GM12874 (cell line): ENCODE measurements at regions not wholly inside any gene's neighbourhood (a gene's known extent, or its start where the extent isn't known, plus 50 kb on each side); places are given as distances from the start of the nearest gene placed in this dataset.

ENCODE experiments used
- CTCF ChIP-seq: IDR thresholded peaks from 2 replicates; pipeline ENCODE4 v1.5.1; 2011; ENCODE audit warnings: low read depth, mild to moderate bottlenecking, control low read depth, low read length, moderate library complexity; ENCODE audit not compliant: insufficient read depth

GRCh38 chr4:144504883-144505282, 141.1 kb upstream of the HHIP start:
- TF ChIP-seq CTCF, result no peak

DNA sequence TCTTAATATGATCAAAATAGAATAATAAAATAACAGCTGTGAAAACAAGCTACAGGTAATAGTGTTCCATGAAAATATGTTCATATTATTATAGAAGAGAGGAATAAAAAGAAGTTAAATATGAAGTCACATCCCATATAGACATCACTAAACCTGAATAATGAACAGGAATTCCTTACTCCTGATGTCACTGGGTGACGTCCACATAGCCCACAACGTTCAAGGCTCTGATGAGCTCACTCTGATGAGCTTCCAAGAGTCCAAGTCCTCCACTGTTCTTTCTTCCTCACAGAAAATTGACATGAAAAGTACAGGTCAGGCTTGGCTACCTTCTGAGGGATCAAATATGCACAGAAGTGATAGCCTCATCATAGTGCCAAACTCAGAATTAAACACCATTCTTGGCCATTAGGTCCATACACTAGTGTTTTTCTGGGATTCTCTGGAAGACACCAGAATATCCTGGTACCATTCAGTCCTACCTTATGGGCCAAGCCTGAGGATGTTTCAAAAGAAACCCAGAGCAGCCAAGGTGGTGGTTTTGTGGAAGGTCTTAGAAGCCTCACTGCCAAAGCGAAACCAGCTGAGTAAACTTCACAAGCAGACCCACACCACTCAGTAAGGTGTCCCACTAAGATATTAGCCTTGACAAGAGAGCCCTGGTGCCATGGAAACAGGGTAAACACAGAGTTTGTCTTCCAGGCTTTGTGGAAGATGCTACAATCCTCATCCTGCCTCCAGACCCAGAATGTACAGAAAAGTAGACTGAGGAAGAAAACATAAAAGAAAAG, 138.4 kb upstream of the HHIP start:
- TF ChIP-seq CTCF, result no peak

DNA sequence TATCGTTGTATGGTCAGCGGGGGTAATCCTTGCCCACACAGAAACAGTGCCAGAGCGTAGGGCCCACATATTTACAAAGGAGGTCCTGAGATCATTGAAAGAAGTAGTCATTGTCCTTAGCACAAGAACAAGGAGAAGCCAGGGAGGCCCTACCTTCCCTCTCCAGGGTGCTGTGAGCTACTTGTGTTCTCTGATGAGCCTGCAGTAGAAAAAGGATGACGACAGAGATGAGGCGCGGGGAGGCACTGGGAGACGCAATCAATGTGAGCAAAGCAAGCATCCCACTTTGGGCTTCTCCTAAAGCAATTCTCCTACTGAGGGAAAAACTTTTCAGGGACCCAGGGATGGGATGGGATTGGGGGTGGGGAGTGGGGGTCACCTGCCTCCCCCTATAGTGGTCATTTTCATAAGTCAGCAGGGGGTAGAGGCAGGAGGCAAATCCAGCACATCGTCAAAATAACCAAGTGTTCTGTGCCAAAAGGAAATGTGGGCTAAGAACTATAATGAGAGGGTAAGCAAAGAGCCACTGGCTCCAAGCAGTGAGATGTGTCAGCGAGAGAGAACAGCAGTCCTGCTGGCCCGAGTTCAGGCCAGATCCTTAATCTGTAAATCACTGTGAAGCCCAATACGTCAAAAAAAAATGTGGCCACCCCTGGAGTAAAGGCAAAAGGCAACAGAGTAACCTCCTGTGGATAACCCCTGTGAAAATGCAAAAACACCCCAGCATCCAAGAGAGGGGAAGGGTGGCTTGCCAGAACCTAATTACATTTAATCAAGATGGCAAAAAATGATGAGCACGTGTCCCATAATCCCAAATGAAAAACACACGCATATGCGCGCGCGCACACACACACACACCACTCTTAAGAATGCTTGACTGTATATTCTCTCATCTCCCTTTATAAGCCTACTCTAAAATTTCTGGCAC, 136.6 kb upstream of the HHIP start:
- TF ChIP-seq CTCF, result no peak

- no peak for TF ChIP-seq CTCF
These were observed 131.2 kb upstream of the HHIP start for GRCh38 chr4:144514736-144515135.

GRCh38 chr4:144518181-144518895, 127.6 kb upstream of the HHIP start:
- TF ChIP-seq CTCF, result no peak

GRCh38 chr4:144531841-144532240, 114.1 kb upstream of the HHIP start:
- TF ChIP-seq CTCF, result no peak

DNA sequence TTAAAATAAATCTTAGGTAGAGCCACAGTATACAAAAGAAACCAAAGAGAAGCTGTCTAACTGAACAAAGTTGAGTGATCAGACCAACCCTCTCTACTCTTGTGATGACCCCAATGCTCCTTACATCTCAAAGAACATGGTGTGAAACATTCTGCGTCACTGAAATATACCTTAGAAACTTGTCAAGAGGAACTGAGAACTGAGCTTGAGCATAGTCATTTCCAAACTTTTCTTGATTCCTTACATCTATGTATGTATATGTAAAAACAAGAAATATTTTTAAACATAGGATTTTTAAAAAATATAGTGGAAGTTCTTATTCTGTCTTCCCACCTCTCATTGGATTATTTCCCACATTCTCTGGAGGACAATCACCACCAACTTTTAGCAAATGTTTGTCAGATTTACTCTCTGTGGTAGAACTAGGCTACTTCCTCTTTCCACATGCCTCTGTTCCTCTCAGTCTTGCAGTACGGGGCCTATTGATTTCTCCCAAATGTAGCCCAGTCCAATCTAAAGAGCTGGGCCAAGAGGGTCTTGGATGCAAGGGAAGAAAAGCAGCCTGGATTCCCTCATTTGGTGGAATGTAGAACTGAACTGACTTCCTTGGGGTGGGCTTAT, 98.2 kb upstream of the HHIP start:
- no peak for TF ChIP-seq CTCF
